K562 (cell line): ENCODE measurements at regions not wholly inside any gene's neighbourhood (a gene's known extent, or its start where the extent isn't known, plus 50 kb on each side); places are given as distances from the start of the nearest gene placed in this dataset.

Experiments
- CTCF ChIP-seq, 3 experiments: IDR thresholded peaks in 2 of 3; conservative IDR thresholded peaks in 1 of 3; 2 replicates each; pipeline ENCODE4 v1.5.1; 2011 to 2012; ENCODE audit warnings: low read length in 3 of 3, mild to moderate bottlenecking in 3 of 3, control low read depth in 2 of 3, improper control_type of control experiment in 1 of 3, inconsistent platforms in 1 of 3, low read depth in 1 of 3, mixed read lengths in 1 of 3, moderate library complexity in 1 of 3; ENCODE audit not compliant: insufficient read depth in 2 of 3
- POLR2A ChIP-seq: fragments of 450-650 bp; conservative IDR thresholded peaks from 2 replicates; pipeline ENCODE4 v1.6.1; 2016
- STAG1 ChIP-seq: sonication (generic); formaldehyde crosslinking; IDR thresholded peaks from 2 replicates; pipeline ENCODE4 v1.5.0; 2020; ENCODE audit warnings: missing genetic modification reagents, borderline replicate concordance
- STAT5A ChIP-seq: IDR thresholded peaks from 2 replicates; pipeline ENCODE4 v1.6.1; 2012; ENCODE audit warnings: low read length, inconsistent platforms, borderline replicate concordance
- ZNF511 ChIP-seq: sonication (generic); formaldehyde crosslinking; IDR thresholded peaks from 2 replicates; pipeline ENCODE4 v1.8.0; 2022; ENCODE audit warnings: mild to moderate bottlenecking, missing genetic modification reagents
- TF ChIP-seq, protein P1 (sequence below): sonication (generic); formaldehyde crosslinking; IDR thresholded peaks from 2 replicates; pipeline ENCODE4 v1.8.0; 2022; ENCODE audit warnings: mild to moderate bottlenecking, missing genetic modification reagents
- TF ChIP-seq, protein P2 (sequence below), 2 experiments: fragments of 450-650 bp; formaldehyde crosslinking in 1 of 2; IDR thresholded peaks; 2 replicates each; pipeline versions ENCODE4 v1.4.0 to v1.6.1; 2014 to 2020; ENCODE audit warnings: mild to moderate bottlenecking in 2 of 2, borderline replicate concordance in 1 of 2, low read depth in 1 of 2

- no peak for TF ChIP-seq CTCF (IDR thresholded peaks at IDR 0.05 in 2 of 3, conservative IDR thresholded peaks at IDR 0.05 in 1 of 3; ENCODE audit: insufficient read depth in 2 of 3, low read depth in 1 of 3, low read length in 3 of 3)
- TF ChIP-seq, protein P1, sequence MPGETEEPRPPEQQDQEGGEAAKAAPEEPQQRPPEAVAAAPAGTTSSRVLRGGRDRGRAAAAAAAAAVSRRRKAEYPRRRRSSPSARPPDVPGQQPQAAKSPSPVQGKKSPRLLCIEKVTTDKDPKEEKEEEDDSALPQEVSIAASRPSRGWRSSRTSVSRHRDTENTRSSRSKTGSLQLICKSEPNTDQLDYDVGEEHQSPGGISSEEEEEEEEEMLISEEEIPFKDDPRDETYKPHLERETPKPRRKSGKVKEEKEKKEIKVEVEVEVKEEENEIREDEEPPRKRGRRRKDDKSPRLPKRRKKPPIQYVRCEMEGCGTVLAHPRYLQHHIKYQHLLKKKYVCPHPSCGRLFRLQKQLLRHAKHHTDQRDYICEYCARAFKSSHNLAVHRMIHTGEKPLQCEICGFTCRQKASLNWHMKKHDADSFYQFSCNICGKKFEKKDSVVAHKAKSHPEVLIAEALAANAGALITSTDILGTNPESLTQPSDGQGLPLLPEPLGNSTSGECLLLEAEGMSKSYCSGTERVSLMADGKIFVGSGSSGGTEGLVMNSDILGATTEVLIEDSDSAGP, result no peak
- TF ChIP-seq STAT5A, result no peak
- TF ChIP-seq POLR2A, result no peak
- TF ChIP-seq STAG1 (CRISPR knock-in tag), result no peak
- TF ChIP-seq, protein P2, sequence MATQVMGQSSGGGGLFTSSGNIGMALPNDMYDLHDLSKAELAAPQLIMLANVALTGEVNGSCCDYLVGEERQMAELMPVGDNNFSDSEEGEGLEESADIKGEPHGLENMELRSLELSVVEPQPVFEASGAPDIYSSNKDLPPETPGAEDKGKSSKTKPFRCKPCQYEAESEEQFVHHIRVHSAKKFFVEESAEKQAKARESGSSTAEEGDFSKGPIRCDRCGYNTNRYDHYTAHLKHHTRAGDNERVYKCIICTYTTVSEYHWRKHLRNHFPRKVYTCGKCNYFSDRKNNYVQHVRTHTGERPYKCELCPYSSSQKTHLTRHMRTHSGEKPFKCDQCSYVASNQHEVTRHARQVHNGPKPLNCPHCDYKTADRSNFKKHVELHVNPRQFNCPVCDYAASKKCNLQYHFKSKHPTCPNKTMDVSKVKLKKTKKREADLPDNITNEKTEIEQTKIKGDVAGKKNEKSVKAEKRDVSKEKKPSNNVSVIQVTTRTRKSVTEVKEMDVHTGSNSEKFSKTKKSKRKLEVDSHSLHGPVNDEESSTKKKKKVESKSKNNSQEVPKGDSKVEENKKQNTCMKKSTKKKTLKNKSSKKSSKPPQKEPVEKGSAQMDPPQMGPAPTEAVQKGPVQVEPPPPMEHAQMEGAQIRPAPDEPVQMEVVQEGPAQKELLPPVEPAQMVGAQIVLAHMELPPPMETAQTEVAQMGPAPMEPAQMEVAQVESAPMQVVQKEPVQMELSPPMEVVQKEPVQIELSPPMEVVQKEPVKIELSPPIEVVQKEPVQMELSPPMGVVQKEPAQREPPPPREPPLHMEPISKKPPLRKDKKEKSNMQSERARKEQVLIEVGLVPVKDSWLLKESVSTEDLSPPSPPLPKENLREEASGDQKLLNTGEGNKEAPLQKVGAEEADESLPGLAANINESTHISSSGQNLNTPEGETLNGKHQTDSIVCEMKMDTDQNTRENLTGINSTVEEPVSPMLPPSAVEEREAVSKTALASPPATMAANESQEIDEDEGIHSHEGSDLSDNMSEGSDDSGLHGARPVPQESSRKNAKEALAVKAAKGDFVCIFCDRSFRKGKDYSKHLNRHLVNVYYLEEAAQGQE (IDR thresholded peaks at IDR 0.05; ENCODE audit: borderline replicate concordance), result no peak
- TF ChIP-seq, protein P2 (CRISPR knock-in tag; IDR thresholded peaks at IDR 0.05; ENCODE audit: low read depth), result no peak
- TF ChIP-seq ZNF511 (CRISPR knock-in tag), result no peak
Observed at GRCh38 chr18:21933931-21934765, 193.6 kb downstream of the MIB1 start.
